HFFc6 (cell line): ENCODE measurements at regions not wholly inside any gene's neighbourhood (a gene's known extent, or its start where the extent isn't known, plus 50 kb on each side); places are given as distances from the start of the nearest gene placed in this dataset.

ENCODE experiments used
- DNase-seq: peaks from one replicate; pipeline ENCODE4 v3.0.0-alpha.2; 2018
- H3K27ac Mint-ChIP-seq: 2 replicates; pipeline ENCODE4 v1.8.0; 2020; ENCODE audit warnings: mild to moderate bottlenecking, mixed read lengths
- H3K27me3 Mint-ChIP-seq: 2 replicates; pipeline ENCODE4 v1.8.0; 2021; ENCODE audit warnings: mild to moderate bottlenecking, moderate library complexity, mixed read lengths; ENCODE audit not compliant: insufficient read depth
- H3K36me3 Mint-ChIP-seq: 2 replicates; pipeline ENCODE4 v1.8.0; 2021; ENCODE audit warnings: low read depth, mixed read lengths
- H3K4me1 Mint-ChIP-seq: 2 replicates; pipeline ENCODE4 v1.8.0; 2020; ENCODE audit warnings: low read depth, mixed read lengths
- H3K4me3 Mint-ChIP-seq: 2 replicates; pipeline ENCODE4 v1.8.0; 2020; ENCODE audit warnings: mild to moderate bottlenecking, moderate library complexity, mixed read lengths
- H3K9me3 Mint-ChIP-seq: 2 replicates; pipeline ENCODE4 v1.8.0; 2020; ENCODE audit warnings: mild to moderate bottlenecking, mixed read lengths
- TF ChIP-seq, protein P1 (sequence below): fragments of 200-600 bp; sonication (generic); IDR thresholded peaks from 2 replicates; pipeline ENCODE4 v1.5.0; 2021; ENCODE audit warnings: antibody characterized with exemption, mild to moderate bottlenecking

DNA sequence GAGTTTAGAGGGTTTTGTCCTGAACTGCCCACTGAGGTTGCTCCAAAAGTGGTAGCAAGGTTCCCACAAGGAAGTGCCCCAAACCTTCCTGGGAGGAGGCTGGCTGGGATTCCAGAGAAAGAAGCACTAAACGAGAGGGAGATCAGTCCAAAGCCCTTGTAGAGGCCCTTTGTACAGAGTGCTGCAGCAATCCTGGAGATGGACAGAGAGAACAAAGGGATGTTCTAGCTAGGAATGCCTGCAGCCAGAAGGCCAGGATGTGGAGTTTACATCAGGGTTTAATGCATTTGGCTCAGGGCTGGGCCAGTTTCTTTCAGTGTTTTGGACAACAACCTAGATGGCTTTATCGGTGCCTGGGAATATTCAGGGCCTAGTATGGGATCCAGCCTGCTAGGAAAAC, 2155.1 kb upstream of the AGA start:
- TF ChIP-seq, protein P1, sequence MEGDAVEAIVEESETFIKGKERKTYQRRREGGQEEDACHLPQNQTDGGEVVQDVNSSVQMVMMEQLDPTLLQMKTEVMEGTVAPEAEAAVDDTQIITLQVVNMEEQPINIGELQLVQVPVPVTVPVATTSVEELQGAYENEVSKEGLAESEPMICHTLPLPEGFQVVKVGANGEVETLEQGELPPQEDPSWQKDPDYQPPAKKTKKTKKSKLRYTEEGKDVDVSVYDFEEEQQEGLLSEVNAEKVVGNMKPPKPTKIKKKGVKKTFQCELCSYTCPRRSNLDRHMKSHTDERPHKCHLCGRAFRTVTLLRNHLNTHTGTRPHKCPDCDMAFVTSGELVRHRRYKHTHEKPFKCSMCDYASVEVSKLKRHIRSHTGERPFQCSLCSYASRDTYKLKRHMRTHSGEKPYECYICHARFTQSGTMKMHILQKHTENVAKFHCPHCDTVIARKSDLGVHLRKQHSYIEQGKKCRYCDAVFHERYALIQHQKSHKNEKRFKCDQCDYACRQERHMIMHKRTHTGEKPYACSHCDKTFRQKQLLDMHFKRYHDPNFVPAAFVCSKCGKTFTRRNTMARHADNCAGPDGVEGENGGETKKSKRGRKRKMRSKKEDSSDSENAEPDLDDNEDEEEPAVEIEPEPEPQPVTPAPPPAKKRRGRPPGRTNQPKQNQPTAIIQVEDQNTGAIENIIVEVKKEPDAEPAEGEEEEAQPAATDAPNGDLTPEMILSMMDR: no peak
- Mint-ChIP-seq H3K4me3 (no peak overlapping the region), H3K9me3 (peaks cover 25% of the 10 kb centered on the region), H3K4me1 (no peaks in the 10 kb centered on the region), H3K27ac (no peak overlapping the region), H3K27me3 (no peaks in the 10 kb centered on the region), H3K36me3 (no peaks in the 10 kb centered on the region)
- no peak for DNase-seq

DNA sequence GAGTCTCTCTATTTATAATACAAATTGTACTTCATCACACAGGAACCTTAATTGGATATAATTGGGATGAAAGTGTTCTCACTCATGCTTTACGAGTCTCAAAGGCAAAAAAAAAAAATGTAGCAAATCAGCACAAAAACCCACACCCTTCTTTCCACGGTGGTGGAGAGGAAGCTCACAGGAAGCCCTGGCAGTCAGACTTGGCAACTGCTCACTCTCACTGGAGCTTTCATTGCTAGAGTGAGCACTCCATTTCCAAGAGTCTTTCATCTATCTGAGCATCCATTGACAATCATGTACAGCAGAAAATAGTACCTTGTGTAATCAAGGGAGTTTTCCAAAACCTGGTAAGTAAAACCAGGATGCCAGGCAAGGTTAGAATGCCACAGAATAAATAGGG, 2159.4 kb upstream of the AGA start:
- no peaks in the 10 kb centered on the region; the same call in 1 of the 2 replicates for H3K36me3 Mint-ChIP-seq
- H3K4me1 Mint-ChIP-seq: no peaks in the 10 kb centered on the region
- no peaks in the 10 kb centered on the region for H3K27me3 Mint-ChIP-seq
- H3K9me3 Mint-ChIP-seq: peaks cover 36% of the 10 kb centered on the region
- TF ChIP-seq, protein P1: no peak
- no peak for DNase-seq
- H3K4me3 Mint-ChIP-seq: no peak overlapping the region
- H3K27ac Mint-ChIP-seq: no peak overlapping the region

DNA sequence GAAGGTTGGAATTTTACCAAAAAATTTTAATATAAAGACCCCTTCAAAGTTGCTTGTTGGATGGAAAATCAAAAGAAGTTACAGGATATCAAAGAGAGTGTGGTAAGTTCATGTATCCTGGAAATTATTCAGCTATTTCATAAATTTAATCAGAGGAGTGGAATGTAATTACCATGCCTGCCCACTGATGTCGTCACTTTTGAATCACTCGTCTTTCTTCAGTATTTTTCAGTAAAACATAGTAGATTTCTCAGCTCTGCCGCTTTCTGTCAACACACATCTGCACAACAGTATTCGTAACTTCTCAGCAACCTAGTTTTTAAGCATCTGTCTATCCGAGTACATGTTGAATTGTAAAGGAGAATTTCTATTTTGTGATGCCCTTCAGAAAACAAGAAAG, 2163.0 kb upstream of the AGA start:
- H3K27ac Mint-ChIP-seq: no peak overlapping the region
- no peaks in the 10 kb centered on the region for H3K27me3 Mint-ChIP-seq
- TF ChIP-seq, protein P1: no peak
- peaks cover 48% of the 10 kb centered on the region for H3K9me3 Mint-ChIP-seq
- H3K4me3 Mint-ChIP-seq: no peak overlapping the region
- DNase-seq: no peak
- H3K36me3 Mint-ChIP-seq: no peaks in the 10 kb centered on the region; the same call in 1 of the 2 replicates
- no peaks in the 10 kb centered on the region for H3K4me1 Mint-ChIP-seq

DNA sequence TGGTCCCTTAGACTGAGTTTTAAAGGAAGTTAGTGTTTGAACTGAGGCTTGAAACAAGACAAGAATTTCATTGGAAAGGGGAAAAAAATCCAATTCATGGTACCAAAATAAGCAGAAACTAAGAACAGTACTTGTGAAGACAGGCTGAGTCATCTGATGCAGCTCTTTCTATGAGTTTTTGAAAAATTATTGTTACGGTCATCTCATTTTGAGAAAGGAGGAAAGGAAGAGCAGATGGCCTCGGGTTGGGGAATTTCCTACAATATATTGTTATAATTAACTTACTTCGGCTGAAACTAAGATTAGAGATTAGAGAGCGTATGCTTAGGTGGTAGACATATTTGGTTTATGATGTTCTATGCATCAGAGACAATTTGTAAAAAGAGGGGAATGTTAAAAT, 2164.8 kb upstream of the AGA start:
- H3K9me3 Mint-ChIP-seq: peaks cover 60% of the 10 kb centered on the region
- no peaks in the 10 kb centered on the region for H3K27me3 Mint-ChIP-seq
- H3K27ac Mint-ChIP-seq: no peak overlapping the region
- TF ChIP-seq, protein P1: no peak
- H3K4me3 Mint-ChIP-seq: no peak overlapping the region
- H3K4me1 Mint-ChIP-seq: no peaks in the 10 kb centered on the region
- DNase-seq: no peak
- H3K36me3 Mint-ChIP-seq: no peaks in the 10 kb centered on the region; the same call in 1 of the 2 replicates

DNA sequence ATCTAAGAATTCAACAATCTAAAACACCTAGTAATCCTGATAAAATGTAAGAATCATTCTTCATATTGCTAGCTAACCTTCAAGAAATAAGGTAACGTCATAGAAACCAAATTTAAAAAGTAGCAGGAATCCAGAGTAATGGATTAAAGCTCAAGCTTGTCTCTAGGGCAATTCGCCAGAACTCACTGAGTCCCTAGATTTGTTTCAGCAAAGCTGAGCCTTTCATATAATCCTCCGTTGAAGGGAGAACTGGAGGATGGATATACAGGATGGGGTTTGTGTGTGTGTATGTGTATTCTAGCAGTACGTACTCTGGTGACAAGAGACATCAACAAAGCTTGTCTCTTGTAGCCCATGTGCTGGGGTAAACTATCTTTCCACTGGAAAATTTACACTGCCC, 2173.5 kb upstream of the AGA start:
- Mint-ChIP-seq H3K27ac (no peak overlapping the region), H3K9me3 (peaks cover 38% of the 10 kb centered on the region), H3K27me3 (no peaks in the 10 kb centered on the region), H3K4me1 (no peaks in the 10 kb centered on the region), H3K36me3 (no peaks in the 10 kb centered on the region), H3K4me3 (no peak overlapping the region)
- TF ChIP-seq, protein P1: no peak
- DNase-seq: no peak

DNA sequence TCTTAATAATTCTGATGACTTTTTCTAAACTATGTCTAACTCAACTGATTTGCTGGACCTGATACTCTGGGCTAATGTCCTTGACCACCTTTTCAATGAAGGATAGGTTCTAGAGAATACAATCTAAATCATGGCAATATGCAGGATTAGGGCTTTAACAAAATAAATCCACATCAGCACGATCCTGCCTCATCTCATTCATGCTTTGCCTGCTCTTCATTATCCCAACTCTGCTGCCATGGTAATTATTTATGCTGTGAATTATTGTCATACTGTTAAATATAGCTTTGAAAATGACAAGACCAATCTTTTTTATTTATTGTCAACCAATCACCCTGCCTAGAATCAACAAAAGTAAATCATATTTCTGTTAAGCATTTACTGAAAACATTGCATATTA, 2176.7 kb upstream of the AGA start:
- peaks cover 14% of the 10 kb centered on the region for H3K9me3 Mint-ChIP-seq
- TF ChIP-seq, protein P1: no peak
- H3K27ac Mint-ChIP-seq: no peak overlapping the region
- no peaks in the 10 kb centered on the region for H3K27me3 Mint-ChIP-seq
- H3K36me3 Mint-ChIP-seq: no peaks in the 10 kb centered on the region
- no peak for DNase-seq
- H3K4me1 Mint-ChIP-seq: no peaks in the 10 kb centered on the region
- no peak overlapping the region for H3K4me3 Mint-ChIP-seq
